ENCODE measurements at regions not wholly inside any gene's neighbourhood (a gene's known extent, or its start where the extent isn't known, plus 50 kb on each side); places are given as distances from the start of the nearest gene placed in this dataset.
"Not testable (repeated sequence)": the region's sequence is repeated elsewhere in the genome, so short reads cannot be mapped to it uniquely, and the experiment has no call there.

GRCh38 chr15:21718108-21718507, 159.4 kb downstream of the POTEB start:
- not testable (repeated sequence) for ATAC-seq; DNase-seq (ENCODE audit: low spot score)

DNA sequence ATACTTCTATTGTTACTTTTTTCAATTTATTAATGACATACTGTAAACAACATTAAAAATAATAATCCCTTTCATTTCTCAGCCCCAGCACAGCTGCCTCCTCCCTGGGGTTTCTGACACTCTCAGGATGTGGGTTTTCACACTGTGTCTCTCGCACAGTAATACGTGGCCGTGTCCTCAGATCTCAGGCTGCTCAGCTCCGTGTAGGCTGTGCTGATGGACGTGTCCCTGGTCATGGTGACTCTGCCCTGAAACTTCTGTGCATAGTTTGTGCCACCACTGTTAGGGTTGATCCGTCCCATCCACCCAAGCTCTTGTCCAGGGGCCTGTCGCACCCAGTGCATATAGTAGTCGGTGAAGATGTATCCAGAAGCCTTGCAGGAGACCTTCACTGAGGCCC, 159.9 kb downstream of the POTEB start:
- not testable (repeated sequence) for ATAC-seq; DNase-seq (ENCODE audit: low spot score)

DNA sequence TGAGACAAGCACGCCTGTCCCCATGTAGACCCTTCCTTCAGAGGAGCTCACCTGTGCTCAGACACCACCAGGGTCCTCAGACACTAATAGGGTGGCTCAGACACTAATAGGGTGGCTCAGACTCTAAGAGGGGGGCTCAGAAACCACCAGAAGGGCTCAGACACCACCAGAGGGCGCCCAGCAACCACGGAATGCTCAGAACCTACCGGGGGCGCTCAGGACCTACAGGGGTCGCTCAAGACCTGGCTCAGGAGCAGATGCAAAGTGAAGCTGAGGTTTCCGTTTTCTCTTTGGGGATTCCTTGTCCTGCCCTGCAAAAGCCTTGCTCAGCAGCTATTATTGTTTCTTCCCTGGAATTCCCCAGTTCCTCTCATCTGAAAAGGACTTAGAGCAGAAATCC, 172.1 kb downstream of the POTEB start:
- not testable (repeated sequence) for DNase-seq (ENCODE audit: low spot score); ATAC-seq

- not testable (repeated sequence) for DNase-seq (ENCODE audit: low spot score); ATAC-seq
Measured at GRCh38 chr15:21698620-21699019, 178.9 kb downstream of the POTEB start.

DNA sequence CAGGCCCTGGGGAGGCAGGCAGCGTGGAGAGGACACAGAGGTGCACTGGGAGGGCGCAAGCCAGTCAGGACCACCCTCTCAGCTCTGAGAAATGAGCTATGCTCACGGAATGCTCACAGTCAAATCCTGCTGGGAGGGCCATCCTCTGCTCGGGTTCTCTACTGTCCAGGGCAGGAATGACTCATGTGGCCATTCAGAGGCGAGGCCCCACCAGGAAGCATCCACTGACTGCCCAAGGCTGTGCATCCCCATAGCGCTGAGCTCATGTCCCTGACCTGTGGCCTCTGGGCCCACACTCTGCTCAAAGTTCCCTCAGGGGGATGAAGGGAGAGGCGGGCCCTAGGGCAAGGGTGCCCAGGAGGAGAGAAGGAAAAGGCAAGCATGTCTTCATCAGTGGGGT, 182.4 kb downstream of the POTEB start:
- ATAC-seq; DNase-seq (ENCODE audit: low spot score): not testable (repeated sequence)

- not testable (repeated sequence) for ATAC-seq; DNase-seq (ENCODE audit: low spot score)
Measured at GRCh38 chr15:21692471-21693102, 184.9 kb downstream of the POTEB start.

GRCh38 chr15:21656798-21657397, 216.6 kb upstream of the POTEB3 start:
- DNase-seq (ENCODE audit: low spot score) = not testable (repeated sequence)
- ATAC-seq = peak; percentile 44

GRCh38 chr15:21656114-21656746, 215.9 kb upstream of the POTEB3 start:
- DNase-seq (ENCODE audit: low spot score); ATAC-seq: not testable (repeated sequence)

- not testable (repeated sequence) for ATAC-seq; DNase-seq (ENCODE audit: low spot score)
Measured at GRCh38 chr15:21653707-21654106, 213.4 kb upstream of the POTEB3 start.

DNA sequence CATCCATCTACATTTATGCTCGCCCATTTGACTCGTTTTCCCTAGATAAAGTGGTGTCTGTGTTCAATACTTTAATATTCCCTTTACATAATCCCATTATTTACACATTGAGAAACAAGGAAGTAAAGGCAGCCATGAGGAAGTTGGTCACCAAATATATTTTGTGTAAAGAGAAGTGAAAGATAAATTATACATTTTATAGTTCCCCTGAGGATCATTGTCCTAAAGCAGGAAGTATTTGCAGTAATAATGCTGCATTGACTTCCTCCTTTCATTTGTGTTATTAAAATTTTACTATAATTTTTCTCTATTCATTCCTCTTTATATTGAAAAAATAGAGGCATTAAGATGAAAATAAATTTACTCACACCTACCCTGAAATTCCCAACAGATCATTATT, 198.5 kb upstream of the POTEB3 start:
- ATAC-seq; DNase-seq (ENCODE audit: low spot score): not testable (repeated sequence)

DNA sequence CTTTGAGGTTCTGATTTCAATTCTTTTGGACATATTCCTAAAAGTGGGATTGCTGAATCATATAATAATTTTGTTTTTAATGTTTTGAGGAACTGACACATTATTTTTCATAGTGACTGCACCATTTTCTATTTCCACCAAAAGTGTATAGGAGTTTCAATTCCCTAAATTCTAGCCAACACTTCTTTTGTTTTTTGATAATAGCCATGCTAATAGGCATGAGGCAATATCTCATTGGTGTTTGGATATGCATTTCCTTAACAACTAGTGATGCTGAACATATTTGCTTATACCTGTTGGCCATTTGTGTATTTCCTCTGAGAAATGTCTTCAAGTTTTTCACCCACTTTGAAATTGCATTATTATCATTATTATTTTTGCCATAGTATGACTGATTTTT, 186.4 kb upstream of the POTEB3 start:
- DNase-seq (ENCODE audit: low spot score); ATAC-seq: not testable (repeated sequence)

DNA sequence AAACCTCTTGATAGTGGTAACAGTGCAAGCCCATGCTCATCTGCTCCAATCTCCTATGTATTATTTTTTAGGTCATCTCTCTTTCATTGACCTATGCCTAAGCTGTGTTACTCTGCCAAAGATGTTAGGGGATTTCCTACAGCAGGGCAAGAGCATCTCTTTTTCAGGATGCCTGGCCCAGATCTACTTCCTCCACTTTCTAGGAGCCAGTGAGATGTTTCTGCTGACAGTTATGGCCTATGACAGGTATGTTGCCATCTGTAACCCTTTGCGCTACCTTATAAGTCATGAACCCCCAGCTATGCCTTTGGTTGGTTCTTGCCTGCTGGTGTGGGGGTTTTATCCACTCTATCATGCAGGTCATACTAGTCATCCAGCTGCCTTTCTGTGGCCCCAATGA, 168.9 kb upstream of the POTEB3 start:
- ATAC-seq = not testable (repeated sequence)

DNA sequence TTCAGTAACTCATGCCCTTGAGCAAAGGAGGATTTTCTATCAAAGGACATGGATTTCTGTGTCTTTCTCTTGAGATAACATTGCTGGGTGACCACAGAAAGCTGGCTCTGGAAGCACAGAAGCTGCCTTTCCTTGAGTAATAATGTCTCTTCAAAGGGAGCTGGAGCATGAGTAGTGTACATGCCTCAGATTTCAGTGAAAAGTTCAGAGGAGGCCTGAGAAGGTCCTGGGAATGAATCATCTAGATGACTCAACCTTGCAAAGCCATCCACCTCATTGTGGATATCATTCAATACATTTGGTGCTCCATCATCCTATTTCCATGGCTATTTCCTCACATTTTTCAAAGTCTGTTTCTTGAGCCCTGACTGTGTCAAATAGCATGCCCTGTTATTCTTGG, 125.1 kb upstream of the POTEB3 start:
- not testable (repeated sequence) for DNase-seq (ENCODE audit: low spot score); ATAC-seq

More for the DNA sequence above, 168.9 kb upstream of the POTEB3 start:
- not testable (repeated sequence) for DNase-seq (ENCODE audit: low spot score)

DNA sequence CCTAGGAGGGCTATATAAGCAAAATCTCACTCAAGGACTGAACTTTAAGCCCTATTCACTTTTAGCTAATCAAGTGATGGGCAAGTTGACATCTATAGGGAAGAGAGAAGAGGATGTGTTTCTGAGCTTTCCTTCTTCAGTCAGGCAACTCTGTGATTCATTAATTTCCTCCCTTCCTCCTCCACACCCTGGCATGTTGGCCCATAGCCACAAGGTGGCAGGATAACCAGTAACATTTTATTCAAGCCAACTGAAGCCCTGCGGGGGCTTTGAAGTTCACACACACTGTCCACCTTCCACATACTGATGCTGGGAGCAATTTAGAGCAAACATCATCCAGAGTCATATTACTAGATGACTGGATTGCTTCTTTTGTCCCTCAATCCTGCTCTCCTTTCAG, 111.5 kb upstream of the POTEB3 start:
- not testable (repeated sequence) for ATAC-seq; DNase-seq (ENCODE audit: low spot score)

DNA sequence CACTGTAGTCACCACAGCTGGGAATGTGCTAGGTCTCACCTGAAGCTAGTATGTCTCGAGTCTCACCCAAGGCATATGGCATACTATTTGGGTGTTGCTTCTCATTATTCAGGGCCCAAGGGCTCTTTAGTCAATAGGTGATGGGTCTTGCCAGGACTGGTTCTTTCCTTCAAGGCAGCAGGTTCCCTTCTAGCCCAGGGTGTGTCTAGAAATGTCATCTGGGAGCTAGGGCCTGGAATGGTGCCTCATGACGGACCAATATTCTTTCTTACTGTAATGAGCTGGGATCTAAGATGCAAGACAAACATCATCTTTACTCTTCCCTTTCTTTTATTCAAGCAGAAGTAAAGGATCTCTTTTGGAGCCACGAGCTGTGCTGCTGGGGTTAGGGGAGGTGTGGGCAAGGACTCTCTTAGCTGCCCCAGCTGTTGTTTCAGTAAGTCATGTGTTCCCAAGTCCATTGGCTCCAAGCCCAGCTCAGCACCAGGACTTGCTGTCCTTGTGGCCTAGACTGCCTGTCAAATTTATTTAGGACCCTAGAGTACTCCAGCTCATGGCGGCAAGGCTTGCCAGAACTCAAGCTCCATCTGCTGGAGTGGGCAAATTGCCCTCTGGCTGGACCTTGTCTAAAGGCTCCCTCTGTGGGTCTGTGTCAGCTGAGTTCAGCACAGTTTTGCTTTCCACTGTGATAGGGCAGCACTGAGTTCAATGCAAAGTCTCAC, 106.0 kb upstream of the POTEB3 start:
- ATAC-seq = peak; percentile 38
- DNase-seq (ENCODE audit: low spot score) = not testable (repeated sequence)

- DNase-seq (ENCODE audit: low spot score); ATAC-seq: not testable (repeated sequence)
Measured at GRCh38 chr15:21532785-21533184, 92.5 kb upstream of the POTEB3 start.

DNA sequence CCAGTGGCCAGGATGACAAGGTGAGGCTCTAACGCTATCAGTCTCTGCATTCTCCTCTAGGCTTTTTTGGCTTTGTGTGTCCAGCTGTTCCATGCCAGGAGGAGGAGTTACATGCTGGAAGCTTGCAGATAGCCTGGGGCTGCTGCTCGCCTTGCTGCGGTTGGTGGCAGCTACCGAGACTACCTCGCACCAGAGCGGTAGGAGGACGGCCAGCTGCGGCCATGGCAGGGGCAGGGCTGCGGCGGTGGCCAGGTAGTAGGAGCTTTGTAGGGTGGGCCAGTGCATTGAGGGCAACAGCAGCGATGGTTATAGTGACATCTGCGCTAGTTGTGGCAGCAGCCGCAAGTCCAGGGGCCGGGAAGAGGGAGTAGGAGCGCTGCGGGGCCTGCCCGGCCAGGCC, 75.9 kb upstream of the POTEB3 start:
- DNase-seq (ENCODE audit: low spot score); ATAC-seq: not testable (repeated sequence)

DNA sequence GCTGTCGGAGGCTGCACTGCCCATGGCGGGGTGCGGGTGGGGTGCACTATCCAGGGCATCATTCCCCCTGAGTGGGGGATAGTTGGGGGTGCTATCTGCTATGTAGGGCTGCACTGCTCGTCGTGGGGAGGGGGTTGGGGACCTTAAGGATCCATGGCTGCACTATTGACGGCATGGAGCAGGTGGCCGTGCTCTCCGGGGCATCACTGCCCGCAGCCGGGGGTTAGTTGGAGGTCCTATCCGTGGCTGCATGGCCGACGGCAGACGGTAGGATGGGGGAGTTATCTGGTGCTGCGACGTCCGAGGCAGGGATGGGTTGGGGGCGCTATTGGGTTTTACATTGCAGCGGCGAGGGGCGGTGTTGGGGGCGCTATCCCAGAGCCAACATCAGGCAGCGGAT, 75.0 kb upstream of the POTEB3 start:
- not testable (repeated sequence) for DNase-seq (ENCODE audit: low spot score); ATAC-seq

- not testable (repeated sequence) for DNase-seq (ENCODE audit: low spot score); ATAC-seq
Measured at GRCh38 chr15:21503021-21503420, 62.7 kb upstream of the POTEB3 start.

Measured in left lobe of liver (tissue), 2 donors.